ENCODE measurements at regions not wholly inside any gene's neighbourhood (a gene's known extent, or its start where the extent isn't known, plus 50 kb on each side); places are given as distances from the start of the nearest gene placed in this dataset.

GRCh38 chr13:69450245-69450644 is 657.4 kb upstream of the ATXN8OS start:
- TF ChIP-seq YY1 (IDR thresholded peaks at IDR 0.05; ENCODE audit: insufficient read depth, insufficient read length) (no peak), ZNF274 (IDR thresholded peaks at IDR 0.05; ENCODE audit: low read depth, low read length) (no peak)
